SU-DHL-6 (cell line): ENCODE measurements at regions not wholly inside any gene's neighbourhood (a gene's known extent, or its start where the extent isn't known, plus 50 kb on each side); places are given as distances from the start of the nearest gene placed in this dataset.

Experiments
- CTCF ChIP-seq: fragments of 200-600 bp; sonication (generic); IDR thresholded peaks from one replicate; pipeline ENCODE4 v1.5.1; 2017; ENCODE audit warnings: antibody characterized with exemption, mild to moderate bottlenecking, low read length, moderate library complexity; ENCODE audit not compliant: insufficient read depth, poor library complexity, severe bottlenecking
- EZH2phosphoT487 ChIP-seq: fragments of 200-600 bp; sonication (generic), shearing (Covaris generic); conservative IDR thresholded peaks from 2 replicates; pipeline ENCODE4 v1.6.1; 2018; ENCODE audit warnings: mild to moderate bottlenecking, antibody characterized with exemption, low read length, moderate library complexity, mixed read lengths

GRCh38 chr3:67227030-67227429 is 228.9 kb downstream of the KBTBD8 start:
- TF ChIP-seq EZH2phosphoT487, result no peak
- TF ChIP-seq CTCF, result no peak
